ENCODE measurements at regions not wholly inside any gene's neighbourhood (a gene's known extent, or its start where the extent isn't known, plus 50 kb on each side); places are given as distances from the start of the nearest gene placed in this dataset.

- Histone ChIP-seq H3K4me3 (ENCODE audit: low read depth, low read length) (no peak overlapping the region), H3K27ac (ENCODE audit: low read depth, low read length) (no peak overlapping the region), H3K9me3 (ENCODE audit: control insufficient read depth, insufficient read depth, low read length) (no peaks in the 10 kb centered on the region), H3K27me3 (ENCODE audit: control insufficient read depth, insufficient read depth, low read length) (no peaks in the 10 kb centered on the region)
- no peak for TF ChIP-seq CTCF (IDR thresholded peaks at IDR 0.05; ENCODE audit: low read depth, low read length)
- ChIA-PET CTCF (no interaction called here), POLR2A (no interaction called here)
- DNase-seq (ENCODE audit: low read depth, low spot score), result no peak
These were observed 105.8 kb downstream of the TNFSF18 start for GRCh38 chr1:172944931-172945330.

GRCh38 chr1:172946814-172947507, 103.8 kb downstream of the TNFSF18 start:
- no peak overlapping the region for H3K27ac ChIP-seq (ENCODE audit: low read depth, low read length)
- no peaks in the 10 kb centered on the region for H3K9me3 ChIP-seq (ENCODE audit: control insufficient read depth, insufficient read depth, low read length)
- no peak for TF ChIP-seq CTCF (IDR thresholded peaks at IDR 0.05; ENCODE audit: low read depth, low read length)
- ChIA-PET CTCF (interaction anchor here (0.5 kb wide), 1 partner anchor 94 kb away, joined by 3 read pairs; no protein-coding TSS in a partner anchor), POLR2A (no interaction called here)
- no peak for DNase-seq (ENCODE audit: low read depth, low spot score)
- H3K27me3 ChIP-seq (ENCODE audit: control insufficient read depth, insufficient read depth, low read length), result no peaks in the 10 kb centered on the region
- no peak overlapping the region for H3K4me3 ChIP-seq (ENCODE audit: low read depth, low read length)

- Histone ChIP-seq H3K9me3 (ENCODE audit: control insufficient read depth, insufficient read depth, low read length) (no peaks in the 10 kb centered on the region), H3K27ac (ENCODE audit: low read depth, low read length) (no peak overlapping the region), H3K27me3 (ENCODE audit: control insufficient read depth, insufficient read depth, low read length) (no peaks in the 10 kb centered on the region), H3K4me3 (ENCODE audit: low read depth, low read length) (no peak overlapping the region)
- DNase-seq (ENCODE audit: low read depth, low spot score), result no peak
- TF ChIP-seq CTCF (IDR thresholded peaks at IDR 0.05; ENCODE audit: low read depth, low read length), result no peak
- POLR2A ChIA-PET, result interaction anchor here (1.2 kb wide), 1 partner anchor 31 kb away, joined by 7 read pairs; no protein-coding TSS in a partner anchor
- CTCF ChIA-PET, result no interaction called here
These were observed 102.3 kb downstream of the TNFSF18 start for GRCh38 chr1:172948457-172948856.

GRCh38 chr1:172949096-172949495, 101.6 kb downstream of the TNFSF18 start:
- no peaks in the 10 kb centered on the region for H3K9me3 ChIP-seq (ENCODE audit: control insufficient read depth, insufficient read depth, low read length)
- DNase-seq (ENCODE audit: low read depth, low spot score), result no peak
- no peak overlapping the region for H3K4me3 ChIP-seq (ENCODE audit: low read depth, low read length)
- no peak for TF ChIP-seq CTCF (IDR thresholded peaks at IDR 0.05; ENCODE audit: low read depth, low read length)
- CTCF ChIA-PET, result interaction anchor here (0.6 kb wide), 1 partner anchor 65 kb away, joined by 4 read pairs; no protein-coding TSS in a partner anchor
- no peak overlapping the region for H3K27ac ChIP-seq (ENCODE audit: low read depth, low read length)
- H3K27me3 ChIP-seq (ENCODE audit: control insufficient read depth, insufficient read depth, low read length), result no peaks in the 10 kb centered on the region
- POLR2A ChIA-PET, result interaction anchor here (1.2 kb wide), 1 partner anchor 31 kb away, joined by 7 read pairs; no protein-coding TSS in a partner anchor

- CTCF ChIA-PET, result interaction anchor here (1.3 to 1.4 kb wide), 3 partner anchors 124 to 253 kb away, joined by 3 to 4 read pairs (median 4); no protein-coding TSS in a partner anchor
- DNase-seq (ENCODE audit: low read depth, low spot score), result no peak
These were observed 100.2 kb downstream of the TNFSF18 start for GRCh38 chr1:172950528-172950927.

More at GRCh38 chr1:172950528-172950927, 100.2 kb downstream of the TNFSF18 start:
- Histone ChIP-seq H3K27me3 (ENCODE audit: control insufficient read depth, insufficient read depth, low read length) (no peaks in the 10 kb centered on the region), H3K4me3 (ENCODE audit: low read depth, low read length) (no peak overlapping the region), H3K27ac (ENCODE audit: low read depth, low read length) (no peak overlapping the region), H3K9me3 (ENCODE audit: control insufficient read depth, insufficient read depth, low read length) (no peaks in the 10 kb centered on the region)
- no peak for TF ChIP-seq CTCF (IDR thresholded peaks at IDR 0.05; ENCODE audit: low read depth, low read length)
- POLR2A ChIA-PET, result interaction anchor here (1.1 to 1.2 kb wide), 3 partner anchors 9 to 41 kb away, joined by 3 to 7 read pairs (median 3); no protein-coding TSS in a partner anchor
